Endothelial cell (in vitro differentiated cells): ENCODE measurements at regions not wholly inside any gene's neighbourhood (a gene's known extent, or its start where the extent isn't known, plus 50 kb on each side); places are given as distances from the start of the nearest gene placed in this dataset.

ENCODE experiments used
- DNase-seq: peaks from one replicate; pipeline ENCODE4 v3.0.0; 2021; ENCODE audit warnings: low spot score
- H3K27ac Mint-ChIP-seq: one replicate; pipeline ENCODE4 v1.8.0; 2021; ENCODE audit warnings: mixed read lengths, inconsistent platforms; ENCODE audit not compliant: unreplicated experiment
- H3K27me3 Mint-ChIP-seq: one replicate; pipeline ENCODE4 v1.8.0; 2021; ENCODE audit warnings: mild to moderate bottlenecking, moderate library complexity, mixed read lengths, inconsistent platforms; ENCODE audit not compliant: unreplicated experiment
- H3K36me3 Mint-ChIP-seq: one replicate; pipeline ENCODE4 v1.8.0; 2021; ENCODE audit warnings: mild to moderate bottlenecking, low read depth, mixed read lengths, inconsistent platforms; ENCODE audit not compliant: unreplicated experiment
- H3K4me1 Mint-ChIP-seq: one replicate; pipeline ENCODE4 v1.8.0; 2021; ENCODE audit warnings: mild to moderate bottlenecking, mixed read lengths, inconsistent platforms; ENCODE audit not compliant: unreplicated experiment
- H3K4me3 Mint-ChIP-seq: one replicate; pipeline ENCODE4 v1.8.0; 2021; ENCODE audit warnings: mild to moderate bottlenecking, mixed read lengths, inconsistent platforms; ENCODE audit not compliant: unreplicated experiment
- H3K9me3 Mint-ChIP-seq: one replicate; pipeline ENCODE4 v1.8.0; 2021; ENCODE audit warnings: mixed read lengths, inconsistent platforms; ENCODE audit not compliant: unreplicated experiment
- CTCF ChIP-seq: fragments of 200-600 bp; sonication (generic); IDR thresholded peaks from one replicate; pipeline ENCODE4 v1.5.0; 2021; ENCODE audit warnings: antibody characterized with exemption; ENCODE audit not compliant: unreplicated experiment

GRCh38 chr4:66204534-66205247 is 534.4 kb upstream of the EPHA5 start:
- Mint-ChIP-seq H3K27ac (no peak overlapping the region), H3K27me3 (no peaks in the 10 kb centered on the region), H3K4me1 (no peaks in the 10 kb centered on the region), H3K36me3 (no peaks in the 10 kb centered on the region), H3K9me3 (no peaks in the 10 kb centered on the region), H3K4me3 (no peak overlapping the region)
- DNase-seq: no peak
- no peak for TF ChIP-seq CTCF

GRCh38 chr4:66202870-66203269 is 532.6 kb upstream of the EPHA5 start:
- no peak for DNase-seq
- Mint-ChIP-seq H3K4me3 (no peak overlapping the region), H3K9me3 (no peaks in the 10 kb centered on the region), H3K4me1 (no peaks in the 10 kb centered on the region), H3K27me3 (no peaks in the 10 kb centered on the region), H3K36me3 (no peaks in the 10 kb centered on the region), H3K27ac (no peak overlapping the region)
- TF ChIP-seq CTCF: no peak

GRCh38 chr4:66197451-66197850 is 527.2 kb upstream of the EPHA5 start:
- H3K4me1 Mint-ChIP-seq: no peaks in the 10 kb centered on the region
- no peaks in the 10 kb centered on the region for H3K9me3 Mint-ChIP-seq

GRCh38 chr4:66193487-66193886 is 523.2 kb upstream of the EPHA5 start:
- Mint-ChIP-seq H3K9me3 (no peaks in the 10 kb centered on the region), H3K4me3 (no peak overlapping the region), H3K27ac (no peak overlapping the region), H3K27me3 (no peaks in the 10 kb centered on the region), H3K36me3 (no peaks in the 10 kb centered on the region), H3K4me1 (no peaks in the 10 kb centered on the region)
- no peak for DNase-seq
- no peak for TF ChIP-seq CTCF

More at GRCh38 chr4:66197451-66197850, 527.2 kb upstream of the EPHA5 start:
- DNase-seq: no peak
- no peaks in the 10 kb centered on the region for H3K27me3 Mint-ChIP-seq
- no peaks in the 10 kb centered on the region for H3K36me3 Mint-ChIP-seq
- H3K27ac Mint-ChIP-seq: no peak overlapping the region
- TF ChIP-seq CTCF: no peak
- no peak overlapping the region for H3K4me3 Mint-ChIP-seq

- Mint-ChIP-seq H3K9me3 (no peaks in the 10 kb centered on the region), H3K4me1 (no peaks in the 10 kb centered on the region), H3K4me3 (no peak overlapping the region), H3K27me3 (no peaks in the 10 kb centered on the region), H3K36me3 (no peaks in the 10 kb centered on the region), H3K27ac (no peak overlapping the region)
- no peak for DNase-seq
- TF ChIP-seq CTCF: no peak
Observed at GRCh38 chr4:66187175-66187720, 517.0 kb upstream of the EPHA5 start.
